ENCODE measurements at regions not wholly inside any gene's neighbourhood (a gene's known extent, or its start where the extent isn't known, plus 50 kb on each side); places are given as distances from the start of the nearest gene placed in this dataset.
"Not testable (repeated sequence)": the region's sequence is repeated elsewhere in the genome, so short reads cannot be mapped to it uniquely, and the experiment has no call there.

DNA sequence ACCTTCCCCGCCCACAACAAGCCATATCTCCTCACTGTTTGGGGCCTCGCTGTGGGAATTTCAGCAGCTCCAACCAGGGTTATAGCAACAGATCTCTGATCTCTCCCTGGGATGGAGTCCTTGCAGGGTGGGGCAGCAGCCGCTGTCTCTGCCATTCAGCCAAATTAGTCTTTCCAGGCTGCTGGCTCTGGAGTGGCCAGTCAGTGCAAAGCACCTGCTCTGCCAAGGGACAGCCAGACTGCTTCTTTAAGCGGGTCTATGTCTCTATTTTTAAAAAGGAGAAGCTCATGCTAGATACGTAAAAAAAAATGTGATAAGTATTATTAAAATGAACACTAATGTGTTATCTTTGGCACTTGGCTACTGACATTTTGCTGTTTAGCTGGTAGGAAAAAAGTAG is 380.2 kb downstream of the CDH10 start:
- DNase-seq (ENCODE audit: low spot score), result no peak

DNA sequence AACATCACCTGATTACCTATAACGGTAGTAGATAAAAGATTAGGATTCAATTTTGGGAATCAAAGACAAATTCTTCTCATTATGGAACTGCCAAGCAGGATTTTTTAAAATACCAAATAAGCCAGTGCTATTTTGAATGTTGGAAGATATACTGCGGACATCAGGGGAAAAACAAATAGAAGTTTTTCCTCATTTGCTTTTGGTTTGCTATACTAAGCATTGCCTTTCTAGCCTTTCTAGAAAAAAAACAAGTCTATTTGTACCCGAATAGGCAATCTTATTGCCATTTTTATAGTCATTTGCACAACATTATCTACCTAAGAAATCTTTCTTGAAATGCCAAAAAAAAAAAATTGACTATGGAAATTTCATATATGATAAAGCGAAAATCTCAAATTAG is 379.5 kb downstream of the CDH10 start:
- no peak for DNase-seq (ENCODE audit: low spot score)

DNA sequence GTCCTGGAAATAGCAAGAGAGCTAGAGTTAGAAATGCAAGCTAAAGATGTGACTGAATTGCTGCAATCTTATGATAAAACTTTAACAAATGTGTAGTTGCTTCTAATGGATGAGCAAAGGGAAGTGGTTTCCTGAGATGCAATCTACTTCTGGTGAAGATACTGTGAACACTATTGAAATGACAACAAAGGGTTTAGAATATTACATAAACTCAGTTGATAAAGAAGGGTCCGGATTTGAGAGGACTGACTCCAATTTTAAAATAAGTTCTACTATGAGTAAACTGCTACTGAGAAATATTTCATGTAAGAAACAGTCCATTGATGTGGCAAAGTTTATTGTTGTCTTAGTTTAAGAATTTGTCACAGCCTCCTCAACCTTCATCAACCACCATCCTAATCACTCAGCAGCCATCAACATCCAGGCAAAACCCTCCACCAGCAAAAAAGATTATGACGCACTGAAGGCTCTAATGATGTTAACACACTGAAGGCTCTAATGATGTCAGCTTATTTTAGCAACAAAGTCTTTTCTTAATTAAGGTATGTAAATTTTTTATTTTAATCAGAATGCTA is 376.2 kb downstream of the CDH10 start:
- DNase-seq (ENCODE audit: low spot score), result no peak

DNA sequence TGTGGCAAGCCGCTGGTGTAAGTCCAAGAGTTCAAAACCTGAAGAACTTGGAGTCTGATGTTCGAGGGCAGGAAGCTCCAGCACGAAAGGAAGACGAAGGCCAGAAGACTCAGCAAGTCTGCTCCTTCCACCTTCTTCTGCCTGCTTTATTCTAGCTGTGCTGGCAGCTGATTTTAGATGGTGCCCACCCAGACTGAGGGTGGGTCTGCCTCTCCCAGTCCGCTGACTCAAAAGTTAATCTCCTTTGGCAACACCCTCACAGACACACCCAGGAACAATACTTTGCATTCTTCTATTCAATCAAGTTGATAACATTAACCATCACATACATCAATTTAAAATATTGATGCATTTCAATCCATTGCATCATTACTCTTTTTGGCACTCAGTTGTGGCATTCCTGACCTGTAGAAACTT is 373.1 kb downstream of the CDH10 start:
- DNase-seq (ENCODE audit: low spot score), result not testable (repeated sequence)

DNA sequence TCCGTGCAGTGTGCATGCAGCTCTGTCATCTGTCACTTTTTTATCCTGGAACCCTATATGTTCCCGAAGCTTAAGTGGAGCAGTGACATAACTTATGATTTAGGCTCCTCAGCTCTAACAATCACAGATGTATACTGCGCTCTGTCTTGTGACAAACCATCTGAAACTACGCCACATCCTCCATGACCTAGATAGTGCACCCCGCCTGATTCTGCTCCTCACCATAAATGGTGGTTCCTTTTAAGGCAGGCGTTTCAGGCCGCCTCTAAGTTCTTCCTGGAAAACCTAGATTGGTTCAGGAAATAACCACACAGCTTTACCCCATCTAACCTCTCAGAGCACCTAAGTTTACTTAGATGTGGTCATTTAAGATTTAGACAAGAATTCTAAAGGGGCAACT is 372.0 kb downstream of the CDH10 start:
- no peak for DNase-seq (ENCODE audit: low spot score)

DNA sequence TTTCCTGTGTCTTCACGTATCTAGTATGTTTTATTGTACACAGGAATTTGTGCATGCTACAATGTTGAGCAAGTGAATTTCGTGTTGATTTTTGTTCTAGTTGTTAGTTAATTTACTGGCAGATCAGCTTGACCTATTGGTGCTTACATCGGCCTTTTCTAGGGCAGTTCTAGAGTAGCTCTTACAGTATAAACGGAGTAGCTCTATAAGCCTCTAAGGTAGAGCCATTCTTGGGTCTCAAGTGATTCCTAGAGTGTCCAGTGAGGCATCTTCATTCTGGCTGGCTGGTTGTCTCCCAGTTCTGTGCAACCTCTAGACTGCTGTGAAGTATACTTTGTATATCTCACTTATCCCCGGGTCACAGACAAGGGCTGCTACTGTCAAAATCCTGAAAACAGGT is 364.6 kb downstream of the CDH10 start:
- DNase-seq (ENCODE audit: low spot score), result no peak

DNA sequence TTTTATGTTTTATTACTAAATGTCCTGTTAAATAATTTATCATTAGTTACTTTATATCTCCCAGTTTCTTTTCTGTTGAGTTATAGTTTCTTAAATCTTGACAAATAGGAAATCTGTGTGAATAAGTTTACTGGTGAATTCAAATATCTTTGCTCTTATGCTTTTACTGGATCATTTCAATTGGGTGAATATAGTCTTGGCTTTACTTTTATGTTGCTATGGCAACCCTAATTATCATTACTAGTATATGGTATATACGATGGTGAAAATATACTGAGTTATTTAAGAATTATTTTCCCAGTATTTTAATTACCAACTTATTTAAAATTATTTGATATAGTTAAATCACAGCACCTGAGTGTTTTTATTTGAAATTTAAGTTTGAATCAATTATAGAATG is 363.0 kb downstream of the CDH10 start:
- DNase-seq (ENCODE audit: low spot score), result no peak

DNA sequence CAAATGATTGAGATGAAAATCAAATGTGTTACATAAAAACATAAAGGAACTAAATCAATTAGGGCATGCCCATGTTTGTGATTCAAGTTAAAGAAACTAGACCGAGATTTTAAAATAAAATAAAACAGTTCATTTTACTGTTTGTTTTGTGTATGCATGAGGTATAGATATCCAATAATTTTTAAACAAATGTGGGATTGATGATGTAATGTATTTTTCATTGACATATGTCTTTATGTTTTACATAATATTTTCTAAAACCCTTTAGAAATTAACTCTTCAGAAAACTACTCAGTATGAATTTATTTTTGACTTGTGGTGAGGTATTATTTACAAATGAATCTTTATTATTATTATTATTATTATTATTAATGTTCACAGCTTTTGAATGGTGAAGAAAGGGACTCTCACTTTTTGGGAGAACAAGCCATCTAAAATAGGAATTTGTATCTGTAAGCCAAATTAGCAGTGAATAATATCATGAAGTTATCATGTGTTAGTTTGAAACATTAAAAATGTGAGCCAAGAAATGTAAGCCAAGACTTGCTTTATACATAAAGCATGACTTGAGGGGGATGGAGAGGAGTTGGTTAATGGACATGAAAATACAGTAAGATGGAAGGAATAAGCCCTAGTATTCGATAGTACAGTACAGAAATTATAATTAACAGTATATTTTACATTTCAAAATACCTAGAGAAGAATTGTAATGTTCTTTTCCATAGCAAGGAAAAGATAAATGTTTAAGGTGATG is 355.0 kb downstream of the CDH10 start:
- DNase-seq (ENCODE audit: low spot score), result no peak

DNA sequence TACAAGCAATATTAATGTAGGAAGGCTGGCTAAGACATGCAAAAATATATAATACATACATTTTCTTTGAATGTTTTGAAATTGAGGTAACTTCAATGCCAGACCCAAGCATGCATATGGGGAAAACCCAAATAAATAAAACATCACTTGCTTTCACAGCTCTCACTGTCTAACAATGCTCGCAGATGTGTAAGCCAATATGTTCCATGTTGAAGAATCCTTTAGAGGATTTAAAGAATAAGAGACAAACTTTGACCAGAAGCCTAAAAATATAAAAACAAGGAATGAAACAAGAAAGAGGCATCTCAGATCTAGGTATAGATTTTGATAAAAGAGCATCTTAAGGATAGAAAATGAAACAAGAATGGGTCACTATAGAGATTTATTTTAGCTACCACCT is 354.2 kb downstream of the CDH10 start:
- DNase-seq (ENCODE audit: low spot score), result no peak

DNA sequence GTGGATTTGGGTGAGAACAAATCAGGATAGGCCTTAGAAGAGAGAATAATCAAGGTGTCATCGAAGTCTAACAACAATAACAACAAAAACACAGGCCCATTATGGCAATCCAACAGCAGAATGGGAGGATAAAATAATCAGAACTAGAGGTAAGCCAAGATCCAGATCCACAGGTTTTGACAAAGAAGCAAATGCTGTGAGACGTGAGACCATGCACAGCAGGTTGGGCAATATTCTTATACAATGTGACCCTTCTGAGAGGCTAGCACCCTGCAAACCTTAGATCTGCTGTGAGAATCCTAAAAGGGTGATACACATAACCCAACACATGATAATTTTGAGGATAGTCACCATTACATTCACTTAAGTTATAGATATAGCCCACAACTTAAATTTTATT is 352.9 kb downstream of the CDH10 start:
- no peak for DNase-seq (ENCODE audit: low spot score)

DNA sequence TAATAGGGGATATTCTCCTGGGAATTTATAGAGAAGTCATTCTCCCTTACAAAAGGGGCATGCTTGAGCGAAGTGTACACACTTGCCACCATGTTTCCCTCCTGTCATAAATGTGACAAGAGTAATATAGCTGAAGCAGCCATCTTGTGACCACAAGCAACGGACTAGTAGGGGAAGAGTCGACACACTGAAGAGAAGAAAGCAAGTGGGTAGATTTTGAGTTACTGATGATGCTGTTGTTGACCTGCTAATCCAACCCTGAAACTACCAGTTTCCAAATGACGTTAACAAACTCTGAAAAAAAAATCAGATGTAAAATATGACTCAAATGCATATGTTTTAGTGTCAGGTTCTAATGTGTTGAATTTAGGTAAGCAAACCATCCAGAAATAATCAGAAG is 350.4 kb downstream of the CDH10 start:
- no peak for DNase-seq (ENCODE audit: low spot score)

DNA sequence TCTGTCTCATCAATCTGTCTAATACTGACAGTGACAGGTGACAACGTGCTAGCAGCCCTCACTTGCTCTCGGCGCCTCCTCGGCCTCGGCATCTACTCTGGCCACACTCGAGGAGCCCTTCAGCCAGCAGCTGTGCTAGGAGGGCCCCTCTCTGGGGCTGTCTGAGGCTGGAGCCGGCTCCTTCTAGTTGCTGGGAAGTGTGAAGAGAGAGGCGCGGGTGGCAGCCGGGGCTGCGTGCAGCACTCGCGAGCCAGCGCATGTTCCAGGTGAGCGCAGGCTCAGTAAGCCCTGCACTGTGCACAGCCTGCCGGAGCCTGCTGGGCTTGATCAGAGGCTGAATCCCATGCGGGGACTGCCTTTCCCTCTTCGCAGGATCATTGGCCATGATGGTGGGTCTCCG is 330.7 kb downstream of the CDH10 start:
- DNase-seq (ENCODE audit: low spot score), result no peak

DNA sequence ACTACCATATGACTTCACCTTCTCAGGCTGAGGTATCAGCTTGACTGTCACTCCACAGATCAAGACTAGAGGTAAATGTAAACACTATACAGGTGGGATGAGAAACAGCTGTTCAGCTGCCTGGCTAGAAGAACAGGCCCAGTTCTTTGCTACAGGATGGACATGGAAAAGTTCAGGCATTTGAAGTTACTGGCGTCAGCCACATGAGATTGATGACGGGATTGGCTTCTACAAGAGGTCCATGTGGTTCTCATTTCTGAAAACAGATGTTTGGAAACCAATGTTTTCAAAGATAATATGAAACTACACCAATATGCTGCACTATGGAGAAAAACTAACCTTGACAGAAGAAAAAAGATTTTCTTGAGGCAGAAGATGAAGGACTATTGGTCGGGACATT is 324.1 kb downstream of the CDH10 start:
- DNase-seq (ENCODE audit: low spot score), result no peak

DNA sequence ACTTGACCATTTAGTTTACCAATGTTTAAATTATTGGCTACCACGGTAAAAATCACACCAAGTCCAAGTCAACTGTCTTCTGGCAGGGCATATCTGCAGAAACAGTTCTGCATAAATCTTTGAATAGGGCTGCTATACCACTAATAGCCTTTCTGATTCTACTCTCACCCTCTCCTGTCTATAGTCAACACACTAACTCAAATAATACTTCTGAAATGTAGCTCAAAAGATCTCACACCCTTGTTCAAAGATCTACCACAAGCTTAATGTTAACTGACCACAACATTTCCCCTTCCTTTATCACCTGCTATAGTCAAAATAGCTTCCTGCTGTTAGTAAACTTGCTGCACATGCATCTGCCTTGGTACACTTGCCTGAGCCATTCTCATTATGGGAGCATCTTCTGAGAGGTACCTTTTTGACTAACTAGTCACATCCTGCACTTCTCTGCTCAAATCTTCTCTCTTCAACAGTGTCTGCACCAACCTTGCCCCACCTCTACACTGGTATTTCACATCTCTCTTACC is 319.4 kb downstream of the CDH10 start:
- no peak for DNase-seq (ENCODE audit: low spot score)

DNA sequence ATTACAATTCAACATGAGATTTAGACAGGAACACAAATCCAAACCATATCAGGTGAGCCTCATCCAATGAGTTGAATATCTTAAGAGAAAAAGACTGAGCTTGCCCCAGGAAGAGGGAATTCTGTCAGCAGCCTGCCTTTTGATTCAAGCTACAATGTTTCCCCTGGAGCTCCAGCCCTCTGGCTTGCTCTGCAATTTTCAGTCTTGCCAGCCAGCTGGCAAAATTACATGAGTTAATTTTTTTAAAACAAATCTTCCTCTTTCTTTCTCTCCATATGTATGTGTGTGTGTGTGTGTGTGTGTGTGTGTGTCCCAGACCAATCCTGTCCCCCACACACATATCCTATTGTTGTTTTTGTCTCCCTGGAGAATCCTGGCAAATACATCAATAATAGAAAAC is 313.2 kb downstream of the CDH10 start:
- DNase-seq (ENCODE audit: low spot score), result no peak

DNA sequence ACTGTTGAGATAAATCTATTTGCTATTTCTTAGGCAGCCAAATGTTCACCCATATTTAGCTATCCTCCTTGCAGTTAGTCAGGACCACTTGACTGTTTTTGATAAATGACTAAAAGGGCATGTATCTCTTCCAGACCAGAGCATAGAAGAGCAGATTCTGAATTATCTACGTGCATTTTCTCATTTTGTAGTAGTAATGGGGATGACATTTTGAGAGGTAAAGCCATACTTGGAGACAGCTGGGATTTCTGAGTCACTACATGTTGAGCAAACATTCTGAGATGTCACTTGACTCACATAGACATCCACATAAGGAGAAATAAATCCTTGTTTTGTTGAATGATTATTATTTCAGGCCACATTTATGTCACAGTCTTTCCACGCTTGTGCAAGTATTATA is 297.6 kb downstream of the CDH10 start:
- peak; percentile 20 for DNase-seq (ENCODE audit: low spot score)

DNA sequence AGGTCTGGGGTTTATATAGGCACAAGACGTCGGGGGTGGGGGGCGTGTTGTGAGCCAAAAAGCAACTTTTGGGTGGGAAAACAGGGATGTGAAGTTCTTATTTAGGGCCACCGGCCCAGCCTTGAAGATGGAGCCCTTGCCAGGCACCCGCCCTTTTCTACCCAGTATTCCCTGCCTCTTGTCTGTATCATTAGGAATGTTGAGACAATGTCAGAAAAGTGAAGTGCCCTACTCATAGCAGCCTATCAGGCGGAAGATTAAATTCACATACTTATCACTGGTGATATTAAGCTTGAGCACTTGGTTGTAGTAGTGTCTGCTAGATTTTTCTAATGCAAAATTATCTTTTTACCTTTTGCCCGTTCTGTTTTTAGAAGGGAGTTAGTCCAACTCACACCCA is 293.5 kb downstream of the CDH10 start:
- DNase-seq (ENCODE audit: low spot score), result no peak

DNA sequence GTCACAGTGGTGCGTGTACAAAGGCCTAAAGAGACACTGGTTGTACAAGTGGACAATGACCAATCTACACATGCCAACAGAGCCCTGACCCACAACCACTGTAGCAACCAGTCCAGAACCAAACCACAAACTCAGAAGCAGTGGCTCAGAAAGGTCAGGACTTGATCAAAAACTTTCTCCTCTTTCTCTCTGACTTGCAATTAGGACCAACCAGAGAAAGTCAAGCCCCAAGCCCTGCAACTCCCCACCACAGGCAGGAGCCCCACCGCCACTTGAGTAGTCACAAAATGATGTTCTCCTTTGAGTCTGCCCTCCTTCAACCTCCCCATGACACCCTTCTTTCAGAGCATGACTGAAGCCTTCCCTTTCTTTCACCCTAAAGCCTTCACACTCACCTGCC is 291.8 kb downstream of the CDH10 start:
- no peak for DNase-seq (ENCODE audit: low spot score)

DNA sequence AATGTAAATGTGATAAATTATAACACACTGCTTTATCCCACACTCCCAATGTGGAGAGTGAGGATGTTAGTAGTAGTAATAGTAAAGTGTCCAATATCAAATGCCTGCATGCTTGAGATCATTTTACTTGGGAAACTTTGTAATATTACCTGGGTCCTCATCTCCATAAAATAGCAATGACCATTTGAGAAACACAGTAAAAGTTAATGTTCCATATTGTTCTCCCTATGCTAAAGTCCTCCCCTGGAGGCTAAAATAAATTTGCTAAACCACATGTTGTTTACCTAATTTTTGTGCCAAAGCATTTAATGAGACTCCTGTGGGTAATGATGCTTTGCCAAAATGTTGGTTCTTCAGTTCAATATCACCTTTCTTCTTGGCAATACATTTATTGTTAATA is 291.2 kb downstream of the CDH10 start:
- no peak for DNase-seq (ENCODE audit: low spot score)

DNA sequence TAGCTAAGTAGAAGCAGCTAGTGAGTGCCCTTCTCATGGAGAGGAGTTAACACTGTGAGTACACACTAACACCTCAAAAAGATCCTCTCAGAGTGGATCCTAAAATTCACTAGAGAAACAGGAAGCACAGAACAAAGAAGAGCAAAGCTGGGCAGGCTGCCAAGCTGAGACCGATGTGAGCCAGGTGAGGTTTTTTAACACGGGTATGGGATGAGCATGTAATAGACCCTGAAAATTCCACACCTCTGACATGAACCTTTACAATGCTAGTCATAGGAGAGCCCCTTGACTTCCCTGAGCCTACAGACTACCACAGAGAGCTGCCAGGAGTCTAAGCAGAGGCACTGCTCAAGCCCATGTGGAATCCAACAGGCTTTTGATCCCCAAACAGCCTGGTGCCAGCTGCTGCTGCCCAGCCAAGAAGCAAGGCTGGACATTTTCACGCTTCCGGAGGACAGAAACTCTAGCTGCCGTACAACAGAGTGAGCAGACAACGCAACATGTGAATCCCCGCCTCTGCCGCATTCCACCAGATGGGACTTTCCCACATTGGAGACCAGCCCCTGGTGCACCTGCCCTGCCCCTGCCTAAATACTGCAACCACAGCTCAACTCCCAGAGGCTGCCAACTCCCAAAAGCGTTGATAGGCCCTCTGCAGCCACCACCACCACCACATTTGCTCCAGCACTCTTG is 280.8 kb downstream of the CDH10 start:
- no peak for DNase-seq (ENCODE audit: low spot score)

DNA sequence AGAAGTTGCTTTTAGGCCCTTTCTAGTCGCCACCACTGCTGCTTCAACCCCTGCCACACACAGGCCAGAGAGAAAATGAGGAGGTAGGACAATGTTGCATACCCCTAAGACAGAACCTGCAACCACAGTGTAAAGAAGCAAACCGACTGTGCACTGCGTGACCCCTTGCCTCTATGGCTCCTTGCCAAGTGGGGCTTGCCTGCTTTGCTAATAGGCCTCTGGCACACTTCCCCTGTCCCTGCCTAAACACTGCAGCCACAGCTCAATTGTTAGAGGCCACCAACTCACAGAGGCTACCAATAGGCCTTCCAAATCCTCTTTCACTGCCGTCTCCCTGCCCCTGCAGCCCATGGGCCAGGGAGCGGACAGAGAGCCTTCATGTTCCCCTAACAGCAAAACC is 280.1 kb downstream of the CDH10 start:
- no peak for DNase-seq (ENCODE audit: low spot score)

DNA sequence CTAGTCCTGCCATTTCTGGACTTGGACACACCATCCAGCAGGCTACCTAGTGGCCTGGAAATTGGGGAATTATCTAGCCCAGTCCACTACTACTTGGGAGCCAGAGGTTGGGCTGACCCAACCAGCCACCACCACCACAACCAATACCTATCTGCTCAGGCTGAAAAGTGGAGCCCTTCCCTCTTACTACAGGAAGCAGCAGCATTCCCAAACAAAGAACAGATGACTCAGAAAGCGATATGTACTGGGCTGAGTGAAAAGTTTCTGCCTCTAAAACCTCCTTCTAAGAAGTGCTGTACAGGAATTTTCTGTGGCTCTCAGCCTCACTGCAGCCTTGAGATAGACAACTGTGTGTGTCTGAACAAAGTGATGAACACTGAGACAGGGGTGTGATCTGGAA is 279.4 kb downstream of the CDH10 start:
- no peak for DNase-seq (ENCODE audit: low spot score)

DNA sequence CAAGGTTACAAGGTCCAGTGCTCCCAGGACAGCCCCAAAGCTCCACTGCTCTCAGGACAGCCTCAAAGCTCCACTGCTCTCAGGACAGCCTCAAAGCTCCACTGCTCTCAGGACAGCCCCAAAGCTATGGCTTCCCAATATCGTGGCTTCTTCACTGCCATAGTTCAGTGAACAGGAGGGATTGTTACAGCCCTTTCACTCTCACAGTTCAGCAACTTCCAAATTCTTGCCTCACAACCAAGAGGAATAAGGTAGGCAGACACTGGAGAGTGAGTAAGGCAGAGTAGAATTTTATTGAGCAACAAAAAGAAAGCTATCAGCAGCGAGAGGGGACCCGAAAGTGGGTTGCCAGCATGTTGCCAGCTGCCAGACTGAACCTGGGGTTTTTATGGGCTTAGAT is 277.6 kb downstream of the CDH10 start:
- no peak for DNase-seq (ENCODE audit: low spot score)
